ENCODE measurements at regions not wholly inside any gene's neighbourhood (a gene's known extent, or its start where the extent isn't known, plus 50 kb on each side); places are given as distances from the start of the nearest gene placed in this dataset.

DNA sequence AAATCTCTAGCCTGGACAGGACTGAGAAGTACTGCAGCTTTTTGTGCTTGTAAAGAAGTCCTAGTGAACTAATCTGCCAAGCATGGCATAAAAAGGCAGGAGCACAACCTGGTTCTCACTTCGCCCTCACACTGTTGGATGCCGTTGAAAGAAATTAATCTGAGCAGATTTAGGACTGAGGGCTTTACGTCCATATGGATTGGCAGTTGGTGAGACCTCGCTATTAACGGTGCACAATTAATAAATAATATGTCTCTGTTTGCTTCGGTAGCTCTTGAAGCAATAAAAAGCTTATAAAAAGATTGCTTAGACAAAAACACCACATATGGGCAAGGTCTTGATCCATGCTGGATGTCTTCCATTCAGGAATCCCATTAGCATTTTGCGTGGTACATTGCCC lies 185.6 kb upstream of the EPHA7 start:
- Histone ChIP-seq H3K4me3 (ENCODE audit: low read depth, low read length) (no peak overlapping the region), H3K4me1 (no peaks in the 10 kb centered on the region), H3K9me3 (no peaks in the 10 kb centered on the region), H3K27me3 (no peaks in the 10 kb centered on the region), H3K36me3 (no peaks in the 10 kb centered on the region)
- TF ChIP-seq, protein P1, sequence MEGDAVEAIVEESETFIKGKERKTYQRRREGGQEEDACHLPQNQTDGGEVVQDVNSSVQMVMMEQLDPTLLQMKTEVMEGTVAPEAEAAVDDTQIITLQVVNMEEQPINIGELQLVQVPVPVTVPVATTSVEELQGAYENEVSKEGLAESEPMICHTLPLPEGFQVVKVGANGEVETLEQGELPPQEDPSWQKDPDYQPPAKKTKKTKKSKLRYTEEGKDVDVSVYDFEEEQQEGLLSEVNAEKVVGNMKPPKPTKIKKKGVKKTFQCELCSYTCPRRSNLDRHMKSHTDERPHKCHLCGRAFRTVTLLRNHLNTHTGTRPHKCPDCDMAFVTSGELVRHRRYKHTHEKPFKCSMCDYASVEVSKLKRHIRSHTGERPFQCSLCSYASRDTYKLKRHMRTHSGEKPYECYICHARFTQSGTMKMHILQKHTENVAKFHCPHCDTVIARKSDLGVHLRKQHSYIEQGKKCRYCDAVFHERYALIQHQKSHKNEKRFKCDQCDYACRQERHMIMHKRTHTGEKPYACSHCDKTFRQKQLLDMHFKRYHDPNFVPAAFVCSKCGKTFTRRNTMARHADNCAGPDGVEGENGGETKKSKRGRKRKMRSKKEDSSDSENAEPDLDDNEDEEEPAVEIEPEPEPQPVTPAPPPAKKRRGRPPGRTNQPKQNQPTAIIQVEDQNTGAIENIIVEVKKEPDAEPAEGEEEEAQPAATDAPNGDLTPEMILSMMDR (IDR thresholded peaks at IDR 0.05; ENCODE audit: low read depth, low read length), result no peak
- DNase-seq, result no peak

DNA sequence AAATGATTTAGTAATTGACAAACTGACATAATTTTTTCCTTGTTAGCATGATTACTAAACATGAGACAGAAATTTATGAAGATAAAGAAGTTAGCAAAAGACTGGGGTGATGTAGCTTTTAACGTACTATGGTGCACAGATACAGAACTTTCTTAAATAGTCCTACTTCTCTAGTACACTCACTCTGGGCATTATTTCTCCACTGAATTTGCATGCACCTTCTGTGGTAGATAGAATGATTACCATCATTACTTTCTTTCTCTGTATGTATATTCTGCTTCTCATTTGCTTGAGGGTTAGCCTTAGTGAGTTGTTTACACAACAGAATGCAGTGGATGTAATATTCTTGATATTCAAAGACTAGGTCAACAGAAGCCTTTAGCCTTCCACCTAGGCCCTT lies 173.1 kb upstream of the EPHA7 start:
- Histone ChIP-seq H3K36me3 (no peaks in the 10 kb centered on the region), H3K4me1 (no peaks in the 10 kb centered on the region), H3K27me3 (no peaks in the 10 kb centered on the region), H3K4me3 (ENCODE audit: low read depth, low read length) (no peak overlapping the region), H3K9me3 (no peaks in the 10 kb centered on the region)
- DNase-seq, result no peak
- TF ChIP-seq, protein P1 (IDR thresholded peaks at IDR 0.05; ENCODE audit: low read depth, low read length), result no peak

DNA sequence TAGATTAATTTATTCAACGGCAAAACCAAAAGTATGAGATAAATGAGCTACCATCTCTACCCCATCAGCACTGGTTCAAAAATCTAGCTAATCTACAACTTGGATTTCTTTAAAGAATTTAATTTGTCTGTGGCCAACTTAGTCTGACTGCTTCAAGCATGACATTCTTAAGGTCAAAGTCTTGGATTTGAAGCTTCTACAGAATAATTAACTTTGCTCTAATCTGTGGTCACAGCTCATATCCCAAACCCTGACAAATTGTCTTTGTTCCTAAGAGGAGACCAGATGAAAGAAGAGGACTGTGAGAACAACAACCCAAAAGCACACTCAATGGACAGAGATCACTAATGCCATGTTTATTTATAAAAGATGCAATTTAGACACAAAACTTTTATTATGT lies 166.9 kb upstream of the EPHA7 start:
- no peak overlapping the region for H3K4me3 ChIP-seq (ENCODE audit: low read depth, low read length)
- H3K27me3 ChIP-seq, result no peaks in the 10 kb centered on the region
- no peaks in the 10 kb centered on the region for H3K9me3 ChIP-seq
- TF ChIP-seq, protein P1 (IDR thresholded peaks at IDR 0.05; ENCODE audit: low read depth, low read length), result no peak
- no peaks in the 10 kb centered on the region for H3K4me1 ChIP-seq
- no peaks in the 10 kb centered on the region for H3K36me3 ChIP-seq
- no peak for DNase-seq

DNA sequence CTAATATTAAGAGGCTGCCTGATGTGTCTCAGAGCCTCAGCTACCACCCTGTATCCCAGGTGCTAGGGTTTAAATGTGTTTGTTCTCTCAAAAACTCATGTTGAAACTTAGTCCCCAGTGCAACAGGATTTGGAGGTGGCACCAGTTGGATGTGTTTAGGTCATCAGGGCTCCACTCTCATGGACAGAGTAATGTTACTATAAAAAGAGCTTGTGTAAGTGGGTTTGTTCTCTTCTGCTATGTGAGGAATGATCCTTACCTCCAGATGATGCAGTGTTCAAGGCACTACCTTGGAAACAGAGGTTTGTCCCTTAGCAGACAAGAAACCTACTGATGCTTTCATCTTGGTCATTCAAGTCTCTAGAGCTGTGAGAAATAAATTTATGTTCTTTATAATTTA lies 164.9 kb upstream of the EPHA7 start:
- Histone ChIP-seq H3K9me3 (no peaks in the 10 kb centered on the region), H3K4me1 (no peaks in the 10 kb centered on the region), H3K4me3 (ENCODE audit: low read depth, low read length) (no peak overlapping the region), H3K27me3 (no peaks in the 10 kb centered on the region), H3K36me3 (no peaks in the 10 kb centered on the region)
- TF ChIP-seq, protein P1 (IDR thresholded peaks at IDR 0.05; ENCODE audit: low read depth, low read length), result no peak
- no peak for DNase-seq

DNA sequence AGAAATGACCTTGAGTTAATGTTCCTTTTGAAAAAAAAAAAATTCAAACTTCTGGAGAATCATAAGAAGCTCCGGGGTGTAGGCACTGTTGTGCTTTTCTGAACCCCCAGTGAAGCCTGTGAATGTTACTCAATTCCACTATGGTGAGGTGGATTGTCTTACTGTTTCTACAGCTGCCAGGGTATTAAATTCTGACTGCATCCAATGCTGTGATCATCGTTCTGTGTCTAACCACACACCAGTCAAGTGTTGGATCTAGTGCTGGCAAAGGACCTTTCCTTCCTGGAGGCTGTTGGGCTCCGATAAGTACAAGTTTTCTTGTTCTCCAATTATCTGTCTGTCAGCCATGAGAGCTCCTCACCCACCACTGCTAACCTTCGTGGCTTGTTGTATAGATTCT lies 162.0 kb upstream of the EPHA7 start:
- no peaks in the 10 kb centered on the region for H3K36me3 ChIP-seq
- H3K27me3 ChIP-seq, result no peaks in the 10 kb centered on the region
- no peak overlapping the region for H3K4me3 ChIP-seq (ENCODE audit: low read depth, low read length)
- H3K9me3 ChIP-seq, result no peaks in the 10 kb centered on the region
- no peak for DNase-seq
- H3K4me1 ChIP-seq, result no peaks in the 10 kb centered on the region
- TF ChIP-seq, protein P1 (IDR thresholded peaks at IDR 0.05; ENCODE audit: low read depth, low read length), result no peak

DNA sequence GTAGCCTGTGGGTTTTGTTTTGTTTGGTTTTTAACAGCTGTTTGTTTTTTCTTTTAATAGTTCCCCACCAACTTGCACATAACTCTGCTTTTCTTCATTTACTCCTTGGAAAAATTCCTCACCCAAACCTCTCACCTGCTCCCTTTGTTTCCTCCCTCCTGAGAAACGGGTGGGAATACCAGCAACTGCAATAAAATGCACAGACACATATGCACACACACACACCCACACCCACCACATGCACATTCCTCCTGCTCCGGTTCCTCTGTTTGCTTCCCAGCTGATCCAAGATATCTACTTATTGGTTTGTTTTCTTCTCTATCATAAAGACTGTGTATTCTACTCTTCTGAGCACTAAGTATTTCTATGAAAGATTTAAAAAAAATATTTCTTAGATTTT lies 161.1 kb upstream of the EPHA7 start:
- TF ChIP-seq, protein P1 (IDR thresholded peaks at IDR 0.05; ENCODE audit: low read depth, low read length), result no peak
- no peaks in the 10 kb centered on the region for H3K4me1 ChIP-seq

More for the DNA sequence above, 161.1 kb upstream of the EPHA7 start:
- no peaks in the 10 kb centered on the region for H3K36me3 ChIP-seq
- H3K27me3 ChIP-seq, result no peaks in the 10 kb centered on the region
- no peaks in the 10 kb centered on the region for H3K9me3 ChIP-seq
- DNase-seq, result no peak
- H3K4me3 ChIP-seq (ENCODE audit: low read depth, low read length), result no peak overlapping the region

All from BE2C (cell line).